GM19351 (cell line): ENCODE measurements at regions not wholly inside any gene's neighbourhood (a gene's known extent, or its start where the extent isn't known, plus 50 kb on each side); places are given as distances from the start of the nearest gene placed in this dataset.

Source experiments
- ATAC-seq: cut with Tn5 transposase; IDR thresholded peaks from one replicate; pipeline ENCODE4 v1.9.1; 2021; ENCODE audit warnings: mild to moderate bottlenecking, moderate library complexity; ENCODE audit not compliant: unreplicated experiment

DNA sequence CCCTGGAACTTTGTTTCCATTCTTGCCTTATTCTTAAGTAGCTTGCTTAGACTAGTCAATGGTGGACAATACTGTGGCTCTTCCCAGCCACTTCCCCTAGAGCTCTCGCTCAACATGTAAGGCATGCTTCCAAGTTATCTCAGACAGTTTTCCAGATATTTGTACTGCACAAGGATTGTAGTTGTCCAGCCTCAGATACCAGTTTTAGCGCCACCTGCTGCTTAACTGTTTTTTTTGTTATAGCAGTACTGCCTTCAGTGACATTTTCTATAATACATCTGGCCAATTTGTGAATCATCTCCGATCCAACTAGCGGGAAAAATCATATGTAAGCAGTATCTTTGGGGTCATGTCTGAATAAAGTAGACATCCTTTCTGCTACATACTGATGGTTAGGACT is 346.7 kb upstream of the ADGRL4 start:
- ATAC-seq, result peak; percentile 57

DNA sequence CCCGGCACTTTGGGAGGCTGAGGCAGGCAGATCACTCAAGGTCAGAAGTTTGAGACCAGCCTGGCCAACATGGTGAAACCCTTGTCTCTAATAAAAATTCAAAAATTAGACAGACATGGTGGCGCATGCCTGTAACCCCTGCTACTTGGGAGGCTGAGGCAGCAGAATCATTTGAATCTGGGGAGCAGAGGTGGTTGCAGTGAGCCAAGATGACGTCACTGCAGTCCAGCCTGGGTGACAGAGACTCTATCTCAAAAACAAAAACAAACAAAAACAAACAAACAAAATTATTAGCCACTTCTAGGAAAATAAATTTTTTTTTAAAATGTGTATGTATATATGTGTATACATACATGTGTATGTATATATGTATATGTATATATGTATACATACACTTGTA is 320.3 kb upstream of the ADGRL4 start:
- ATAC-seq, result no peak

DNA sequence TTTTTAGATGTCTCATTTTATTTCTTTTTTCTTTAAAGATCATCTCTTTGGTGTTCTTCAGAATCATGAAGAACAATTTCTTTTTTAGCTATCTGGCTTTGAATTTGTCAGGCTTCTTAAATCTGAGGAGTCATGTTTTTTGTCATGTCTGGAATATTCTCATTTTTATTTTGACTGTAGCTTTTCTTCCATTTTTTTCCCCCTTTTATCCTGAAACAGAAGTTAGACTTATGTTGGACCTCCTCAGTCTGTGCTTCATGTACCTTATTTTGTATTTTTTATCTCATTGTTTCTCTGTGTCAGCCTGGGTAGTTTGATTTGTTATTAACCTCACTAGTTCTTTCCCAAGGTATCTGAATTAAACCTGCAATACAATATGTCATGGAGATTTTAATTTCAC is 319.2 kb upstream of the ADGRL4 start:
- no peak for ATAC-seq

DNA sequence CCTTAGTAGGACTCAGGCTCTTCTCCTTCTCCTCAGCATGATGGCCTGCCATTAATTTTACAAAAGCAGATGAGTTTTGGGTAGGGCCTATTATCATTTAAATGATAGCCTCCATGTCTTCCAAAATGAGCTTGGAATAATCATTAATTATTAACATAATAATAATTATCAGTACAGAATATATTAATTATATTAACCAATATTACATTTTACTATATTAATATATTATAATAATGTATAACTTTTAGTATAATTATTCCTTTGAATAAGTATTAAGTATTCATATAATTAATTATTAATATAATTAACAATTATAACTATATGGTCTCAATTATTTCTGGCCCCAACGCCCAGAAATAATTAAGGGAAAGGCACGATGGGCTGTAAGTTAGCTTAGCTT is 318.6 kb upstream of the ADGRL4 start:
- ATAC-seq, result no peak

GRCh38 chr1:79323239-79324025 is 316.9 kb upstream of the ADGRL4 start:
- ATAC-seq, result no peak

DNA sequence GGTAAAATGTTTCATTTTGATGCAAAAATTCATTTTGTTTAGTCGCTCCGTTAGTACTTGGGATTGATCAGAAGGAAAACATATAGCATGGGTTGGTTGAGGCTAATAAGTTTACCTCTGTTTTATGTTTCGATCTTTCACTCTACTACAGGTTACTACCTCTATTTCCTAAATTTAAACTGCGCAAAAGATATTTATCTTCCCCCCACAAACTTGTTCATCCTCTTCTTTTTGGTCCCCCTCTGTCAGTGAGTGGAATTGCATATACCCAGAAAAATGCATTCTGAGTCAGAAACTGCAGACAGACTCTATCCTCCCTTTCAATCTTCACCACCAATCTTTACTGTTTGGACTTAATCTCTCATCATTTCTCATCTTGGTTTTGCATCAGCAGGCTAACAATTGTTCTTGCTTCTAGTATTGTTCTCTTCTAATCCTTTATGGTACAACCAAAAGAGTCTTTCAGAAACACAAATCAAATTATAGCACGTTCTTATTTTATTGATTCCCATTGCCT is 316.0 kb upstream of the ADGRL4 start:
- ATAC-seq, result no peak

GRCh38 chr1:79312438-79312837 is 305.9 kb upstream of the ADGRL4 start:
- no peak for ATAC-seq

- no peak for ATAC-seq
Observed at GRCh38 chr1:79310609-79311008, 304.1 kb upstream of the ADGRL4 start.

- no peak for ATAC-seq
Observed at GRCh38 chr1:79304131-79304530, 297.6 kb upstream of the ADGRL4 start.

GRCh38 chr1:79303040-79303439 is 296.5 kb upstream of the ADGRL4 start:
- no peak for ATAC-seq

DNA sequence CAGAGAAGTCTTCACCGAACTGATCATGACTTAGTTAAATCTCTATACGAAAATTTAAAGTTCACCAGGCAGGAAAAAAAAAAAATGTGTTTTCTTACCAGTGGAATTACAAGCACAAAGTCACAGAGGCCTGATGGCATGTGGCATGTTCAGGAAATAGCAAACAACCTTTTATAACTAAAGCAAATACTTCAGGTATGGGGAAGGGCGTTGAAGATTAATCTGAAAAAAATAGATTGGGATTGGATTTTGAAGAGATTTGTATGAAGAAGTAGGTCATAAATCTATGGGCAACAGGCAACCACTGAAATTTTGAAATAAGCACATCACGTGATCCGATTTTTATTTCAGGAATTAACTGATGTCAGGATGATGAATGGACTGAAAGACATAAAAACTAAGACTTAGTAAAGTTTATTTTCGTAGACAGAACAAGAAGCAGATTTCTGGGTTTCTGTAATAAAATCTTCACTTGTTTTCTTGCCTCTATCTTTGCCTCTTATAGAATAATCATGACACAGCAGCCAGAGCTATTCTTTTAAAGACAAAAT is 295.9 kb upstream of the ADGRL4 start:
- no peak for ATAC-seq

- no peak for ATAC-seq
Observed at GRCh38 chr1:79295967-79296366, 289.4 kb upstream of the ADGRL4 start.

- no peak for ATAC-seq
Observed at GRCh38 chr1:79293611-79294010, 287.1 kb upstream of the ADGRL4 start.

DNA sequence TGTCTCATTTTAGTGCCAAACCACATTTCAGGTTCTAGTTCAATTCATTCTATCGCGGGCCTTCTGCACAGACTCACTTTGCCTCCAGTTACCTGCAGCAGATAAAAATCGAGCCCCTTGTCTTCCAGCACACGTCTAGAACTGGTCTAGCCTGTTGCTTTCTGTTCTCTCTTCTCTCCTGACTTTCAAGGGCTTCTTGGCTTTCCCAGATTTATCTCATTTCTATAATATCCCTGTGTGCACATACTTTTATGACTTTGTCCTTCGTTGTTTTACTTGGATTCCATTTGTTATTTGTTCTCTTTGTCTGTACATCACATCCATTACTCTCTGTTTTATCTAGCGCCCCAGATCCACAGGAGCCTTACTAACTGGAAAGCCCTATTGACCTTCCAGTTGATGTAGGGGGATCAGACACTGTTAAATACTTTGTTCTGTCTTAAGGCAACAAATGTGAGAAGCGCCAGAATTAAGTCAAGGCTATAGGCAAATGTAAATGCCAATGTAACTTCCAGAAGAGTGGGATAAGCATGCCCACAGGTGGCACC is 284.5 kb upstream of the ADGRL4 start:
- ATAC-seq, result no peak

DNA sequence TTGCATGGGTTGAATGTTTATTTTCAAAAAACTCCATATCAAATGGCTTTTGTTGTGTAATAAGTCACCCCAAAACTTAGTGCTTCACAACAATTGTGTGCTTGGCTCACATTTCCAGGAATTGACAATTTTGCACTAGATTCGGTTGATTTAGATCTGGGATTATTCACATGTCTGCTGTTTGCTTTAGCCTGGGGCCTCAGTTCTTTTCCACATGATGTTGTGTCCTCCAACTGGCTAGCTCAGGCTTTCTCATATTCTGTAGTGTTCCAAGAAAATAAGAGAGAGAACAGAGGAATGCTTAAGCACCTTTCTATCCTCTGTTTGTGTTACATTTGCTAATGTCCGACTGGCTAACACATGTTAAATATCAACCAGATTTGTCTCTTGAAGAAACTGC is 281.5 kb upstream of the ADGRL4 start:
- ATAC-seq, result no peak

DNA sequence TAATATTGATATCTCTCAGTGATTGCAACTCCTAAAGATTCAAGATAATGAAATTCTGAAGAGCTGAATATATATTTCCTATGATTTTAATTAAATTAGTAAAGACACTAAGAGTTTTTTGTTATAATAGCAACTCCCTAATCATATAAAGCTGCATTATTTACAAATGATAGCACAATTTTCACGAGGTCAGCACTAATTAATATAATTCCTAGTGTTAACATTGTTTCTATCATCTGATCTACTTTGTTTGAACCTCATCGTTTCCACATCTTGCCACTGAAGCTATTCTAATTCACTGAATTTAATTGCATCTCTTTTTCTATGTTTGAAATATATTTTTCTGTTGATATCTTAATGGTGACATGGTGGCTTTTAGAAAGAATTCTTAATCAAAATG is 279.1 kb upstream of the ADGRL4 start:
- no peak for ATAC-seq

DNA sequence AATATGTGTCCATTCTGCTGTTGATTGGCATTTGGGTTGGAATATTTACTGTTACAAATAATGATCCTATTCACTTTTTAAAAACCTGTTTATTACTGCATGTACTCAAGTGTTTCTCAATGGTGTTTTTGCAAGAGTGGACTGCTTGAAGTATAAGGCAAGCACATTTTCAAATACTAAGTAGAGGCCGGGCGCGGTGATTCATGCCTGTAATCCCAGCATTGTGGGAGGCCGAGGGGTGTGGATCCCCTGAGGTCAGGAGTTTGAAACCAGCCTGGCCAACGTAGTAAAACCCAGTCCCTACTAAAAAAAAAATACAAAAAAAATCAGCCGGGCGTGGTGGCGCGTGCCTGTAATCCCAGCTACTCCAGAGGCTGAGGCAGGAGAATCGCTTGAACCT is 276.9 kb upstream of the ADGRL4 start:
- ATAC-seq, result no peak

DNA sequence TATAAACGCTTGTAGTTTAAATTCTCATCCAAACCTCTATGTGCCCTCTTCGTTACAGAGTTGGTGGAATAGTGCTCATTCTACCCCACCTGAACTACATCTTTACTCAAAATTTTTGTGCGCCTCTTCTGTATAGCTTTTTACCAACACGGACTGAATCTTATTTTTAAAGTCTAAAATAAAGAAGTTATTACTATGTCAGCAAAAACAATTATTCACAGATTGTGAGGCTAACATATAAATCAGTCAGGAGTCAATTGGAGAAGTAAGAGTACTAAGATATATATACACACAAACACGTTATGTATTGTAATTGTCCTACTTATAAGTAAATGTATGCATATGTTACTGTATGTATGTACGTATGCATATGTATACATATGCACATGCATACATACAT is 274.9 kb upstream of the ADGRL4 start:
- no peak for ATAC-seq

DNA sequence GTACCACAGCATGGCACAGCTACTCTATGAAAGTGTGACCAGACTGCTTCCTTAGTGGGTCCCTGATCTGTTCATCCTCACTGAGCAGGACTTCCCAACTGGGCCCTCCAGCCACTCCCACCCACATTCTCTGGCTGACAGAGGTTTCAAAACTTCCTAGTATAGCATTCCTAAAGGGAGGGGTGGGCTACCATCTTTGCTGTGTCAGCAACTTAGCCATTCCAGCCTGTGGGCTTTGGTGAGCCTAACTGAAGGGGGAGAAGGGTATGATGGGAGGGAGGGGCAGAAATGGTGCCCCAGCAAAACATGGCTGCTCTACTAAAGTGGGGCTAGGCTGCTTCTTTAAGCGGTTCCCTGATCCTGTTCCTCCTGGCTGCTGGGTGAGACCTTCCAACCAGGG is 265.2 kb upstream of the ADGRL4 start:
- no peak for ATAC-seq

DNA sequence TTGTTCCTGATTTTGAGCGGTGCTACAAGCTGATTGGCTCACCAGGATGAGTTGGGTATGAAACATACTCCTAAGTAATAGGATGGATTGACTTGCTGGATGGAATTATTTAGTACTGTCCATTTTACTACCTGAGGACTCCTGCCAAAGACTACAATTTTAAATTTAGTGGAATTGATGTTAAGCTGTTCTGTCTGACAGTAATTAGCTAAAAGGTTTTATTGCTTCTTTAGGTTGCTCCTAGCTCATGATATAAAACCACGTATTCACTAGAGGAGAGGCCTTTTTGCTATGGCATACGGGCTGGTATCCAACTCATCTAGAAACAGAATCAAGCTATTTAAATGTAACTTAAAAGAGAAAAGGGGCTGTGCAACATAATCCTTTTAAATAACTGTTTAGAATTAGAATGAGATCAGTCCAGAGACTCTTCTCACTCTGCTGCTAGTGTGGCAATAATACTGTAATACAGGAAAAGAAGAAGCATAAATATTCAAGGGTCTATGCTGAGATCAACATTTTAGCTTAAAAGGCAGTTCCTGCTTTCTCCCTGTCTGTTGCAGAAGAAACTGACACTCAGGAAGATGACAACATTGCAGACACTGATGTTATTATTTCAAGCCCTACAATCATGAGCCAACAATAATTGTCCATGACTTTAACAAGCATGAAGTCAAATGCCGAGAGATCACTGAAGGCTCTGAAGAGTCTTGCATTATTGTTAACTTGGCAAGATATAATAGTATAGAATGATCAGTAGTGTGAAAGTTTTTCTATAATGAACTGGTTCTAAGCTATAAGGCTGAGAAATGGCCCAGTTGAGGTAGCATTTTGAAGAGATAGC is 258.7 kb upstream of the ADGRL4 start:
- ATAC-seq, result no peak

- no peak for ATAC-seq
Observed at GRCh38 chr1:79264285-79264684, 257.8 kb upstream of the ADGRL4 start.
